SIG-M5 (cell line): ENCODE measurements at regions not wholly inside any gene's neighbourhood (a gene's known extent, or its start where the extent isn't known, plus 50 kb on each side); places are given as distances from the start of the nearest gene placed in this dataset.
"Not testable (repeated sequence)": the region's sequence is repeated elsewhere in the genome, so short reads cannot be mapped to it uniquely, and the experiment has no call there.

ENCODE experiments used
- DNase-seq: peaks from one replicate; lab custom pipeline; 2025; lab: John Stamatoyannopoulos, UW

DNA sequence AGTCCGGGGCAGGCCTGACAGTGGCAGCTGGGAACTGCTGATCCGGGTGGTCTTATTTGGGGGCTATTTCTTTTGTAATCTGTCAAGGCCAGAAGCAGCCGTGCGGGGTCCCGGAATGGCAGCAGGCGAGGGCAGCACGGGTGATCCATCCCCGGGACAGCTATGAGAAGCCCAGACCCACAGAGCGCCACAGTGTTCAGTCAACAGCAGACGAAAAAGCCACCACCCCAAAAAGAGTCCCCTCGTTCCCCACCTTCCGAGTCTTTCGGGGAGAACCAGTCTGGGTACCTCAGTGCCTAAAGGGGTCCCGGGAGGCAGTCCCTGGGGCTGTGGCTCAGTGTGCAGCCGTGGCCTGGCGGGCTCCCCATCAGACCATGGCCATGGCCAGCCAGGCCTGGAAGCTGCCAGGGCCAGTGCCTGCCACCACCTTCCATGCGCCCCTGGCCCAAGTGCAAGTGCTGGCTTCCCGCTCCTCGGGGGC lies 125.1 kb upstream of the KCTD7 start:
- DNase-seq = no peak

DNA sequence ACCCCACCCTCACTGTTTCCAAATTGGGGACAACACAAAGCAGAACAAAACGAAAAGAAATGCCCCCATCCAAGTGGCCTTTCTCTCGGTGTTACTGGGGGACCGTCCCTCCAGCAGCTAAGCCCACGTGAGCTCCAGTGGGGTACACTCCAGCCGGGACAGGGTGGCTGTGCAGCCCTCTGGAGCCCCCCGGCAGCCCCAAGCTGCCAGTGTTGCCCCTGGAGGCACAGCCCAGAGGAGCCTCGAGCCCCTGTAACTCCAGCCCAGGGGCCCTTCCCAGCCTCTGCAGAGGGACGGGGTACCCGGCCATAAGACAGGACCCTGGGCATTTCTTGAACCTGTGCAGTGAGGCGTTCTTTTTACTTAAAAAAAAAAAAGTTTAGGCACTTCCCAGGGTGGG lies 124.5 kb upstream of the KCTD7 start:
- no peak for DNase-seq

DNA sequence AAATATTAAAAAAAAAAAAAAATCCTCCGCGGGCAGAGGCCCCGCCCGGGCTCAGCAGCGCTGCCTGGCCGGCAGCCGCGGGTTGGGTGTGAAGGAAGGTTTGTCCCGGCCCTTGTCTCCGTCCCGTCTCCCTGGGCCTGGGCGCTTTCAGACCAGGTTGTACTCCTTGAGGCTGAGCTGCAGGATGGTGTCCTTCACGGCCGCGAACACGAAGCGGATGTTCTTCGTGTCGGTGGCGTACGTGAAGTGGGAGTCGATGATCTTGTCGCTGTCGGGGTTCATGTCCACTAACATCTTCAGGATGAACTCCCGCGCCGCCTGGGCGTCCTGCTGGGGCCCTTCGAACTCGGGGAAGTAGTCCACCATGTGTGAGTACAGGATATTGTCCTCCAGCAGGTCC lies 123.7 kb upstream of the KCTD7 start:
- no peak for DNase-seq

DNA sequence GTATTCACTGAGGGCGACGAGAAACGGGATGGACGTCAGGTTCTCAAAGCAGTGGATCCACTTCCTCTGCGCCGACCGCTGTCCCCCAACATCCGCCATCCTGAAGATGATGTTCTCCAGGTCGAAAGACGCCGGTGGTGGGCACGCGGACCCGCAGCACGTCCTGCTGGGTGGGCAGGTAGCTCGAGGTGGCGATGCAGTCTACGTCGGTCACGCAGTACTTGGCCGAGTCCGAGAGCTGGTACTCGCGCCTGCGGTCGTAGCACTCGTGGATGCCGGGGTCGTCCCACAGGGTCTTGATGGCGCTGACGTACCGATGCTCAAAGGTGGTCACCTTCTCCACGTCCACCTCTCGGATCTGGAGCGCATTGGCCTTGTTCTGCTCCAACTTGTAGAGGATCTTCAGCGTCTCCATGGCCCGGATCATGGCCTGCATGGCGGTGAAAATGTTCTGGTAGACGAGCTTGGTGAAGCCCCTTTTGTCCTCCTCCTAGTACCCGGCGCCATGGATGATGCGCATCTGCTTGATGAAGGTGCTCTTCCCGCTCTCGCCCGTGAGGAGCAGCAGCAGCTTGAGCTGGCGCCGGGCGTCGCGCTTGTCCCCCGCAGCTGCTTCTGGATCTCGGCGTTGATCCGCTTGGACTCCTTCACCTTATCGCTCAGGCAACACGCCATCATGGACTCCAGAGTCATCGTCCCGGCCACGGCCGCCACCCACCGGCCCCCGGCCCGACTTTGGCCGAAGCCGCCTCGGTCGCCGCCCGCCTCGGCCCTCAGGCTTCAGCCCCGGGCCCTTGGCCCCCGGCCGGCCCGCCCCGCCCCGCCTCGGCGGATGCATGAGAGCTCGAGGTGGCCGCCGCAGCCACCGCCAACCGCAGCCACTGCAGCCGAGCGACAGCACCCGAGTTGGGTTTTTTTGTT lies 122.9 kb upstream of the KCTD7 start:
- DNase-seq = no peak

DNA sequence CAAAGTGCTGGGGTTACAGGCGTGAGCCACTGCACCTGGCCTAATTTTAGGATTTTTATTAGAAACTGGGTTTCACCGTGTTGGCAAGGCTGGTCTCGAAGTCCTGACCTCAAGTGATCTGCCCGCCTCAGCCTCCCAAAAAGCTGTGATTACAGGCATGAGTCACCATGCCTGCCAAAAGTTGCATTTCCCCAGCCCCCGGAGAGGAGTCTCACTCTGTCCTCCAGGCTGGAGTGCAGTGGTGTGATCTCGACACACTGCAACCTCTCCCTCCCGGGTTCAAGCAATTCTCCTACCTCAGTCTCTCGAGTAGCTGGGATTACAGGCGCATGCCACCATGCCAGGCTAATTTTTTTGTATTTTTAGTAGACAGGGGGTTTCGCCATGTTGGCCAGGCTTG lies 122.0 kb upstream of the KCTD7 start:
- DNase-seq = not testable (repeated sequence)

DNA sequence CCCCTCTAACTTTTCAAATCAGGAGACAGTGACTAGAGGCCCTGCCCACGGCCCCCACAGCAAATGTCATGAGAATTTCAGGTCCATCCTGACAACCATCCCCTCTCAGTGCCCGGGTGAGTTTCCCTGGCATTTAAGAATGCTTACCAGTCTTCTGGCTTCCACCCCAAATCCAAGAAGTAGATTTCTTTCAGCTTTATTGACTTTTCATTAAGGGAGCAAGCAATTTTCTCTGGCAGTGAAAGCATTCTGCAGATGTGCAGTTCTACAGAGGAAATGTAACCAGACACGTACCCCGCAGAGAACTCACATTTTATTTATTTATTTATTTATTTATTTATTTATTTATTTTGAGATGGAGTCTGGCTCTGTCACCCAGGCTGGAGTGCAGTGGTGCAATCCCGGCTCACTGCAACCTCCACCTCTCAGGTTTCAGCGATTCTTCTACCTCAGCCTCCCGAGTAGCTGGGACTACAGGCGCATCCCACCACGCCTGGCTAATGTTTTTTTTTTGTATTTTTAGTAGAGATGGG lies 120.9 kb upstream of the KCTD7 start:
- DNase-seq = no peak

DNA sequence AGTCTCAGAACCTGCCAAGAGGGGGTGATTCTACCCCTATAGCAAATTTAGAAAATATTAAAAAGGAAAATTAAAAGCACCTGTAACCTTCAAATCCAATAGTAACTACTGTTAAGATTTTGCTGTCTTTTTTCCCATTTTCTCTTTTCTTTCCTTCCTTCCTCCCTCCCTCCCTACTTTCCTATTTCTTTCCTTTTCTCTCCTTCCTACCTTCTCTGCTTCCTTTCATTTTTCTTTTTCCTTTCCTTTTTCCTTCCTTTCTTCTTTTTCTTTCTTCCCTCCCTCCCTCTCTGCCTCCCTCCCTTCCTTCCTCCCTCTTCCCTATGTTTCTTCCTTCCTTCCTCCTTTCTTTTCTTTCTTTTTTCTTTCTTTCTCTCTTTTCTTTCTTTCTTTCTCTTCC lies 120.2 kb upstream of the KCTD7 start:
- DNase-seq = no peak

DNA sequence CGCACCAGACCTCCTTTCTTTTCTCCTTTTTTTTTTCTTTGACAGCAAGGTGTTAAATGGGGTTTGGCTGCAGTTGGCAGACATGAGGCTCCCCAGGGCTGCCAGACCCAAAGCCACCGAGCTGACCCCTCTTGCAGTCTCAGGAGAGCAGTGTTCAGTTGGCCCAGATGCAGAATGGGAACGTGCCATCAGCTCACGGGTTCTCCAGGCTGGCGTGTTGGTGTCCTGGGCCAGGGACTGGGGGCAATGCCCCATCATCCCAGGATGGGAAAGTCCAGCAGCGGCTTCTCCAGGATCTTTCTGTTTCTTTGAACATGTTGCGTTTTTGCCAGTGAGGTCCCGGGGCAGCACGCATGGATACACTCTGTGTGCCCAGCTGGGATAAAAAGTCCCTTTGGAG lies 114.6 kb upstream of the KCTD7 start:
- no peak for DNase-seq

DNA sequence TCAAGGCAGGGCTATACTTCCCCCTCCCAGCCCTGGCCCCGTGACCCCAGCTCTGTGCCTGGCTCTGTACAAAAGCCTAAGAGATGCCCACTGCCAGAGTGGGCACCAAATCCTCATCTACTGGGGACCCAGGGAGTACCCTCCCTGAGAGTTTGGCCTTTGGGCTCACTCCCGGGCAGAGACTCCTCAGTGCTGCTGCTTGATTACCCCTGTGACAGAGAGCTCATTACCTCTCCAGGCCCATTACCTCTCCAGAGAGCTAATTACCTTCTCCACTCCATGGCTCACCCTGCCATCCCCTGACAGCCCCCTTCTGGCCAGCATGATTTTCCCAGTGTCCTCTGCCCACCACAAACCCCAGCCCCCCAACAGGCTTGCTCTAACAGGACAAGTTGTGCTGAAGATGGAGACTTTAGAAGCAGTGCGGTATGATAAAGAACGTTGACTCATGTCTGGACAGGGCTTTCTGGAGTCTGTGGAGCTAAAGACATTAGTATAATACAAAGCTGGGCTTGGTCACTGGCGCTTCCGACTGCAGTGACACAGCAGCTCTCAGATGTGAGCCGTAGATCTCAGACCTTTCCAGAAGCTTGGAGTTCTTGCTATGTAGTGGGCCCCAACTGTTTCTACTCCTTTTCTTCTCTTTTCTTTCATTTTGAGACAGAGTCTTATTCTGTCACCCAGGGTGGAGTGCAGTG lies 111.3 kb upstream of the KCTD7 start:
- no peak for DNase-seq

DNA sequence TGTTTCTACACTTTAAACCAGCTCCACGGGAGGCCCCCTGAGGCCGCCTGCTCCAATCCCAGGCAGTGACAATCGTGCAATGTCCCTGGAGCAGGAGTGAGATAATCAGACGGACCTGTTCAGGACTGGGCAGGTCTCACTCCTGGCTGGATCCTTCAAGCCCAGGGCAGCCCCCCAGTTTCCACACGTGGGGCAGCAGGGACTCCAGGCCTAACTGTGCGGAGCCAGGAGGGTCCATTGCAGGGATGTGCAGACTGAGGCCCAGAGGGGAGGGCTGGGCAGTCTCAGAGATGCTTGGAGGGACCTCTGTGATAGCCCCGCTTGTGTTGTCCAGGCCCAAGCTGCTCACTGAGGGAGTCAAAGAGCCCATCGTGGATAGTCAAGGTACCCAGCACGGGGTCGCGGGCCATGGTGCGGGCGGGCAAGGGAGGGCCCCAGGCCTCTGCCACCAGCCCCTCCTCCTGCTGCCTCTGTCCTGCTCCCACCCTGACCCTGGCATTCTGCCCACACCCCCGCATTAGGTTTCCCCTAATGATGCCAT lies 110.5 kb upstream of the KCTD7 start:
- DNase-seq = no peak

DNA sequence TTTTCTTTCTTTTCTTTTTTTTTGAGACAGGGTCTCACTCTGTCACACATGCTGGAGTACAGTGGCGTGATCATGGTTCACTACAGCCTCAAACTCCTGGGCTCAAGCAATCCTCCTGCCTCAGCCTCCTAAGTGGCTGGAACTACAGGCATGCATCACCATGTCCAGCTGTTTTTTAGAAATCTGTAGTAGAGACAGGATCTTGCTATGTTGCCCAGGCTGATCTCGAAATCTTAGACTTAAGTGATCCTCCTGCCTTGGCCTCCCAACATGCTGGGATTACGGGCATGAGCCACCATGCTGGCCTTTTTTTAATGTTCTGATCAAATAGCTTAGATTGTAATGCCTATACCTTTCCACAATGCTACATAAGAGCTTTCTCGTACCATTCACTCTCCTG lies 107.0 kb upstream of the KCTD7 start:
- no peak for DNase-seq

DNA sequence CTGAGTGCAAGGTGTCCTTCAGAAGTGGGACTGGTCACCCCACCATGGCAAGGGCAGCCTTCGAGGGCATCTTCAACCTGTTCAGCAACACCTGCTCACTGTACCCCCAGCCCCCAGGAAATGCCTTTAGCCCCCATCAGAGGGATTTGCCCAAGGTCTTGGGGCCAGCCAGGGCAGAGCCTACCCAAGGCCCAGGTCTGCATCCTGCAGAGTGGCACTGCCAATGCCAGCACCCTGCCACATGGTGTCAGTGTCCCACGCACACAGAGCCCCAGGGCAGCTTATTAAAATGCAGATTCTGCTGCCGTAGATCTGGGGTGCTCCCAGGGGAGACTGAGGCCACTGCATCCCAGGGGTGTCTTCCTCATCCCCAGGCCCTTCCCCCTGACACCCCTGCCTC lies 106.2 kb upstream of the KCTD7 start:
- DNase-seq = no peak

DNA sequence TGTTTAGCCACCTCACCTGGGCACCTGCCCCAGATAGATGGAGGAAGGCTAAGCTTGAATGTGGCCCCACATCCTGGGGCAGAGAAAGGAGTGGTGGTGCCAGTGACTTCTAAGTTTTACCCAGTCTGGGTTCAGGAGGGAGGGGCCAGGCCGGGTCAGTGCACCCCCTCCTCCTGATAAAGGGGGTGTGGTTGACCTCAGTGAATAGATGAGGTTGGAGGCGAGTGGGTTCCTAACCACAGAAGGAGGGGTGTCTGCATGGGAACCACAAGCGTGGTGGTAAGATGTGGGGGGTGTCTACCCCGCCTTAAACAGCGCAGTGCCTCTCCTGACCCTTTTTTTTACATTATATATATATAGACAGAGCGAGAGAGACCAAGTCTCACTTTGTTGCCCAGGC lies 105.3 kb upstream of the KCTD7 start:
- no peak for DNase-seq

DNA sequence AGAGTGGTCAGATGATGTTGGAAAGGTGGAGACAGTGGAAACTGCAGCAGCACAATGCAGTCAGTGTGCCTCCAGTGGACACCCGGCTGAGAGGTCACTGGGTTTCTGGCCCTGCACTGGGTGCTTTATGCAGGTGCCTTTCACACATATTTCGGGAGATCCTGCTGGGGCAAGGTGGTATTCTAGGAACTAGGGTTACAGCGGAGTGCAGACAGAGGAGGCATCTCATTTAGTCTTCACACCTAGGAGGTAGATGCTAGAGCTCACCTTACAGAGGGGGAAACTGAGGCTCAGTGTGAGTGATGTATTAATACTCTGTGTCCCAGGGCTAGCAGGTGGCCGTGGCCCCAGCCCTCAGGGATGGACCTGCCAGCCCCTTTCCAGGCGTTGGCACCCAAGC lies 103.9 kb upstream of the KCTD7 start:
- no peak for DNase-seq

DNA sequence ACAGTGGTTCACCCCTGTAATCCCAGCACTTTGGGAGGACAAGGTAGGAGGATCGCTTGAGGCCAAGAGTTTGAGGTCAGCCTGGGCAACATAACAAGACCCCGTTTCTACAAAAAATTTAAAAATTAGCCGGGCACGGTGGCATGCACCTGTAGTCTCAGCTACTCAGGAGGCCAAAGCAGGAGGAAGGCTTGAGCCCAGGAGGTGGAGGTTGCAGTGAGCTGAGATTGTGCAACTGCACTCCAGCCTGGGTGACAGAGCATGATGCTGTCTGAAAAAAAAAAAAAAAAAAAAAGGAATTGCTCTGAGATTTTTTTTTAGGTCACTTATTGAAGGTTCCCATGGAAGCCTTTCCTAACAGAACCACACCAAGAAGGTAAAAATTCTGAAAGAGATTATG lies 101.9 kb upstream of the KCTD7 start:
- DNase-seq = not testable (repeated sequence)

DNA sequence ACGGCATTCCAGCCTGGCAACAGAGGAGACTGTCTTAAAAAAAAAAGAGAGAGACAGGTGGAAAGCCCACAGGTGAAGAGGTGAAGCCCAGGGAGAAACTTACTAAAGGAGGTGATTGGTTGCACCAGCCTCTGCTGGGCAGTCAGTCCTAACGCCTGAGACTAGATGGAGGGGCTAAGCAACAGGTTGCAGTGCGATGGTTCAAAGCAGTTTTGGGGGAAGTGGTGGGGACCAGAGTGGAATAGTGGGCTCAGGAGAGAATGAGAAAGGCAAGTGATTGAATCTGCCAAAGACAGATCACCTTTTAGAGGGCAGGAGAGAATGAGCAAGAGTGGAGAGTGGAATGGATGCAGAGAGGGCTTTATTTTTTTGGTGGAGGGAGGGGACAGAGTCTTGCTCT lies 100.0 kb upstream of the KCTD7 start:
- no peak for DNase-seq

DNA sequence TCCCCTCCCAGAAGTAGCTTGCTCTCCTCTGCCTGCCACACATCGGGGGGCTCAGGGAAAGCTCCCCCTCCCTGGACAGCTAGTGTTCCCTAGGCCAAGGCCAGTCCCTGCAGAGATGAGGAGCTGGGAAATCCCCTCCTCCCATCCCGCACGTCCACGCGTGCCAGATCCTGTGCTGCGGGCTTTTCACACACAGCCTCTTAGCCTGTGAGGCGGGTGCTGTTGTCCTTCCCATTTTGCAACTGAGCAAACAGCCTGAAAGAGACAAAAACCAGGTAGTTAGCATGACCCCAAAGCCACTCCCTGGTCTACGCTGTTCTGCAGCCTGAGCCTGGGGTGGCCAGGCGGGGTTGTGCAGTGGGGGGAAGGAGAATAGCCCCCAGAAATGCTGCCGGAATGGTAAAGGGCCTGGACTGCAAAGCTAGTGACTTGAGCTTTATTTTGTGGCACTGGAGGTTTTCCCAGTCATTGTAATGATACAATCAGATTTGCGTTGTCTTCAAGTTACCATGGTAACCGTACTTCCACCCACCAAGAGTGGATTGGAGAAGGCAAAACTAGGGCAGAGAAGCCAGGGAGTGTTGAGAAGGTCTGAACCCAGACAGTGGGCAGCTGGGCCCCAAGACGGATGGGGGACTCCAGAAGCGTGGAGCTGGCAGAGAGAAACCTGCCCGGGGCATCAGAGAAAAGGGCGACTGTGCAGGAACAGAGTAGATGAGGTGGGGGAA lies 98.6 kb upstream of the KCTD7 start:
- no peak for DNase-seq

DNA sequence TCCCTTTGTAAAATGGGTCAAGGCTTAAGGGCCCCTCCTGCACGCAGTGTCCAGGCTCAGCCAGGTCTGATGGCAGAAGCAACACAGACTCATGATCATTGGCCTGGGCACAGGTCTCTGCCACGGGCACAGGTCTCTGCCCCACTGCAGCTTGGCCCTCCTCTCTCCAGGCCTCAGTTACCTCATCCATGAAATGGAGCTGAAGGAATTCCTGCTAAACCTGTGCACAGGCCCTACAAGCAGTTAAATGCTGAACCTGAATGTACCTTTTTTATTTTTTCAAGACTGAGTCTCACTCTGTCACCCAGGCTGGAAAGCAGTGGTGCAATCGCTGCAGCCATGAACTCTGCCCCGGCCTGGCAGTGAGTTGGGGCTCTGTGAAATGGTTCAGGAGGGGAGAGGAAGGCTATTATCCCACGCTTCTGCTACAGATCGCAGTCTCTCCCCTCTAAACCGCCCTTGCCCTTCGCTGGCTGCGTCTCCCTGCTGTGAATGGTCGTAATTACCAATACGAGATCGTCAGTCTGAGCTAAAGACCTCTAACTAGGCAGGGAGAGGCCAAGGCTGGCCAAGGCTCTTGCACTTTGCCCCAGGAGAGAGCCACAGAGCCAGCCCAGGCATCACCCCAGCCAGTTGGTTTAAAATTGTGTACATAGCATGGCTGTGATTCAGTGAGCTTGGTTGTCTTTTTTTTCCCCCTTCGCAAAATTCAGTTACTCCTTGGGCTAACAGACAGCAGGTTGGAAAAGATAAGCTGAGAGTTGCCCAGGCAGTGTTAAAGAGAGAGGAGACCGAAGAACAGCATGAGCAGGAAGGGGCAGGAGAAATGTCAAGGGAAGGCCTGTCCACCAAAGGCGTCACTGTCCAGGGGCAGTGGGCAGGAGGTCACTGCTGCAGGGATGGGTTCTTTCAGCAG lies 93.0 kb upstream of the KCTD7 start:
- no peak for DNase-seq

DNA sequence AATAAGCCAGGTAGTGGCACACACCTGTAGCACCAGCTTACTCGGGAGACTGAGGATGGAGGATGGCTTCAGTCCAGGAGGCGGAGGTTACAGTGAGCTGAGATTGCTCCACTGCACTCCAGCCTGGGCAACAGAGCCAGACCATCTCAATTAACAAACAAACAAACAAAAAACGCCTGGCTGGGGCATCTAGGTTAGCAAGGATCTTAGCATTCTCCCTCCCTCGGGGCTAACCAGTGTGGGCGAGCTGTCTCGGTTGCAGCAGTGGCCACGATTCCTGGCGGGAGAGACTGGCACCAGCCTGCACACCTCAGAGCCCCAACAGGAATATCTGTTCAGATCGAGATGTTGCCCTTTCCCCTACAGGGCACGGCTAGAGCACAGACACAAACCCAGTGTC lies 91.3 kb upstream of the KCTD7 start:
- DNase-seq = no peak

DNA sequence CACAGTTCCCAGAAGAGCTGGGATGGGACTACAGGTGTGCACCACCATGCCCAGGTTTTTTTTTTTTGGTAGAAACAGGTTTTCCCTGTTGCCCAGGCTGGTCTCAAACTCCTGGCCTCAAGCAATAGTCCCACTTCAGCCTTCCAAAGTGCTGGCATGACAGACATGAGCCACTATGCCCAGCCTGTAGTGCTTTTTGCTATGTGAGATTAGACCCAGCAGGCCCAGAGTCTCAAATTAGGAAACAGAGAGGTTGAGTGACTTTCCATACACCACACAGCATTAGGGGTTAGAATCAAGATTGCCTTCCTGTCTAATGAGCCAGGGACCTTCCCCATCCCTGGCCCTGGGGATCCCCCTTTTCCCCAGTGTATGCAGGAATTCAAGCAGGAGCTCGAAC lies 90.8 kb upstream of the KCTD7 start:
- DNase-seq = no peak

DNA sequence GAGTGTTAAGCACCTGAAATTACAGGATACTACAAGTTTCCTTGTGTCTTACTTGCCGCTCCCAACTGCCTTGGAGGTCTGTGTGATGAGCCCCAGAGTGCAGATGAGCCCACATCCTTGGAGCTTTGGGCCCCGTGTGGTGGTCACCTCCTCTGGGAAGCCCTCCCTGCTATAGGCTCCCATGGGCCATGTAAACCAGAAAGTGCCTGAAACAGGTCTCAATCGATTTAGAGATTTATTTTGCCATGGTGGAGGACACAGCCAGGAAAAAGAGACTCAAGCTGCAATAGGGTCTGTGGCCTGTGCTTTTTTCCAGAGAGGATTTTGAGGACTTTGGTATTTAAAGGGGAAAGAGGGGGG lies 89.4 kb upstream of the KCTD7 start:
- DNase-seq = no peak
